ENCODE measurements at regions not wholly inside any gene's neighbourhood (a gene's known extent, or its start where the extent isn't known, plus 50 kb on each side); places are given as distances from the start of the nearest gene placed in this dataset.

GRCh38 chr6:145044641-145045246, 690.6 kb downstream of the EPM2A start:
- intact Hi-C loops (cut with DNase I) = no loop called here
- no peak overlapping the region for H3K4me3 ChIP-seq
- no peak for TF ChIP-seq CTCF (IDR thresholded peaks at IDR 0.05)
- no peaks in the 10 kb centered on the region for H3K27me3 ChIP-seq
- DNase-seq (no peak), ATAC-seq (no peak), FAIRE-seq (no peak)
- no peaks in the 10 kb centered on the region for H3K36me3 ChIP-seq
- H3K4me1 ChIP-seq = no peaks in the 10 kb centered on the region
- WGBS, 2 donors = 57 to 58% methylated on average over 3 of the region's 3 CpGs
- H3K27ac ChIP-seq = no peak overlapping the region
- H3K9me3 ChIP-seq = no peaks in the 10 kb centered on the region

- intact Hi-C loops (cut with DNase I) = no loop called here
- no peak for FAIRE-seq
Measured at GRCh38 chr6:145045582-145045981, 689.7 kb downstream of the EPM2A start.

GRCh38 chr6:145047891-145048290, 687.4 kb downstream of the EPM2A start:
- FAIRE-seq = no peak
- Histone ChIP-seq H3K4me1 (no peaks in the 10 kb centered on the region), H3K9me3 (no peaks in the 10 kb centered on the region), H3K27me3 (no peaks in the 10 kb centered on the region), H3K4me3 (no peak overlapping the region), H3K36me3 (no peaks in the 10 kb centered on the region), H3K27ac (no peak overlapping the region)
- no peak for TF ChIP-seq CTCF (IDR thresholded peaks at IDR 0.05)
- WGBS, 2 donors = 82 to 86% methylated on average over 4 of the region's 4 CpGs
- intact Hi-C loops (cut with DNase I) = no loop called here
- ATAC-seq = no peak
- no peak for DNase-seq

More at GRCh38 chr6:145045582-145045981, 689.7 kb downstream of the EPM2A start:
- DNase-seq = no peak
- ATAC-seq = no peak
- TF ChIP-seq CTCF (IDR thresholded peaks at IDR 0.05) = no peak
- H3K27ac ChIP-seq = no peak overlapping the region
- no peaks in the 10 kb centered on the region for H3K27me3 ChIP-seq
- no peaks in the 10 kb centered on the region for H3K4me1 ChIP-seq
- no peaks in the 10 kb centered on the region for H3K9me3 ChIP-seq
- H3K36me3 ChIP-seq = no peaks in the 10 kb centered on the region
- H3K4me3 ChIP-seq = no peak overlapping the region

- 67 to 71% methylated on average over 2 of the region's 2 CpGs for WGBS, 2 donors
- no peaks in the 10 kb centered on the region for H3K9me3 ChIP-seq
- H3K4me1 ChIP-seq = no peaks in the 10 kb centered on the region
- DNase-seq (no peak), FAIRE-seq (no peak), ATAC-seq (no peak)
- no peak for TF ChIP-seq CTCF (IDR thresholded peaks at IDR 0.05)
- no peaks in the 10 kb centered on the region for H3K27me3 ChIP-seq
- H3K4me3 ChIP-seq = no peak overlapping the region
- H3K36me3 ChIP-seq = no peaks in the 10 kb centered on the region
- intact Hi-C loops (cut with DNase I) = no loop called here
- no peak overlapping the region for H3K27ac ChIP-seq
Measured at GRCh38 chr6:145051661-145052060, 683.7 kb downstream of the EPM2A start.

GRCh38 chr6:145055567-145055966, 679.8 kb downstream of the EPM2A start:
- FAIRE-seq (no peak), ATAC-seq (no peak), DNase-seq (no peak)
- Histone ChIP-seq H3K27ac (no peak overlapping the region), H3K9me3 (no peaks in the 10 kb centered on the region), H3K27me3 (no peaks in the 10 kb centered on the region), H3K36me3 (no peaks in the 10 kb centered on the region), H3K4me3 (no peak overlapping the region), H3K4me1 (no peaks in the 10 kb centered on the region)
- WGBS, 2 donors = 60 to 63% methylated on average over 1 of the region's 1 CpG
- intact Hi-C loops (cut with DNase I) = no loop called here
- no peak for TF ChIP-seq CTCF (IDR thresholded peaks at IDR 0.05)
